ENCODE measurements at regions not wholly inside any gene's neighbourhood (a gene's known extent, or its start where the extent isn't known, plus 50 kb on each side); places are given as distances from the start of the nearest gene placed in this dataset.
"Not testable (repeated sequence)": the region's sequence is repeated elsewhere in the genome, so short reads cannot be mapped to it uniquely, and the experiment has no call there.

DNA sequence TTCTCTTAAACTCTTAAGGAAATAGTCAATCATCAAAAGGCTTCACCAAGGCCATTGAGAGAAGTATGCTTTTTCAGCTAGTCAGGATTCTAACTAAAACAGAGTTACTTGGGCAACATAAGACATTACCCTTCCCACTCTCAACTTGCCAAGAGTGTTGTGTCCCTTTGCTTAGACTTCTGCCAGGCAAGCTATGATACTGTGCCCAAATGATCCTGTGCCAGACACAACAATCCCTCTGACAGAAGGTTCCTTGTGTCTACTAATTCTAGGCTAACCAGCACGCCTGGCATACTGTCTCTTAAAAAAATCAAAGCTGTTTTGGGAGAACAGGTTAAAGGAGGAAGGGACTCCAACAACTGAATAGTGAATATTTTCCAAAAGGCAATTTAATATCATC, 750.6 kb downstream of the CDY1 start:
- TF ChIP-seq, protein P1, sequence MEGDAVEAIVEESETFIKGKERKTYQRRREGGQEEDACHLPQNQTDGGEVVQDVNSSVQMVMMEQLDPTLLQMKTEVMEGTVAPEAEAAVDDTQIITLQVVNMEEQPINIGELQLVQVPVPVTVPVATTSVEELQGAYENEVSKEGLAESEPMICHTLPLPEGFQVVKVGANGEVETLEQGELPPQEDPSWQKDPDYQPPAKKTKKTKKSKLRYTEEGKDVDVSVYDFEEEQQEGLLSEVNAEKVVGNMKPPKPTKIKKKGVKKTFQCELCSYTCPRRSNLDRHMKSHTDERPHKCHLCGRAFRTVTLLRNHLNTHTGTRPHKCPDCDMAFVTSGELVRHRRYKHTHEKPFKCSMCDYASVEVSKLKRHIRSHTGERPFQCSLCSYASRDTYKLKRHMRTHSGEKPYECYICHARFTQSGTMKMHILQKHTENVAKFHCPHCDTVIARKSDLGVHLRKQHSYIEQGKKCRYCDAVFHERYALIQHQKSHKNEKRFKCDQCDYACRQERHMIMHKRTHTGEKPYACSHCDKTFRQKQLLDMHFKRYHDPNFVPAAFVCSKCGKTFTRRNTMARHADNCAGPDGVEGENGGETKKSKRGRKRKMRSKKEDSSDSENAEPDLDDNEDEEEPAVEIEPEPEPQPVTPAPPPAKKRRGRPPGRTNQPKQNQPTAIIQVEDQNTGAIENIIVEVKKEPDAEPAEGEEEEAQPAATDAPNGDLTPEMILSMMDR (IDR thresholded peaks at IDR 0.05 in 2 of 3, conservative IDR thresholded peaks at IDR 0.05 in 1 of 3; ENCODE audit: control insufficient read depth in 2 of 3, extremely low read depth in 1 of 3, insufficient read depth in 1 of 3, low read depth in 3 of 3, low read length in 3 of 3), result not testable (repeated sequence)
- TF ChIP-seq, protein P2, sequence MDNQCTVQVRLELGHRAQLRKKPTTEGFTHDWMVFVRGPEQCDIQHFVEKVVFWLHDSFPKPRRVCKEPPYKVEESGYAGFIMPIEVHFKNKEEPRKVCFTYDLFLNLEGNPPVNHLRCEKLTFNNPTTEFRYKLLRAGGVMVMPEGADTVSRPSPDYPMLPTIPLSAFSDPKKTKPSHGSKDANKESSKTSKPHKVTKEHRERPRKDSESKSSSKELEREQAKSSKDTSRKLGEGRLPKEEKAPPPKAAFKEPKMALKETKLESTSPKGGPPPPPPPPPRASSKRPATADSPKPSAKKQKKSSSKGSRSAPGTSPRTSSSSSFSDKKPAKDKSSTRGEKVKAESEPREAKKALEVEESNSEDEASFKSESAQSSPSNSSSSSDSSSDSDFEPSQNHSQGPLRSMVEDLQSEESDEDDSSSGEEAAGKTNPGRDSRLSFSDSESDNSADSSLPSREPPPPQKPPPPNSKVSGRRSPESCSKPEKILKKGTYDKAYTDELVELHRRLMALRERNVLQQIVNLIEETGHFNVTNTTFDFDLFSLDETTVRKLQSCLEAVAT (IDR thresholded peaks at IDR 0.05), result not testable (repeated sequence)

Measured in GM12878 (cell line).